HepG2 (cell line): ENCODE measurements at regions not wholly inside any gene's neighbourhood (a gene's known extent, or its start where the extent isn't known, plus 50 kb on each side); places are given as distances from the start of the nearest gene placed in this dataset.

Experiments
- ATAC-seq: fragments of 200-7000 bp; cut with Tn5 transposase; 3 replicates; pipeline ENCODE4 v1.9.1; 2020; ENCODE audit warnings: mild to moderate bottlenecking, moderate library complexity
- BruUV-seq: library from RNA; stranded (reverse); fragments of 400-500 nt; replicated peaks from 2 replicates; lab custom pipeline; 2021; lab: Mats Ljungman, UMichigan
- CTCF ChIA-PET: fragments of 300-600 bp; formaldehyde crosslinking; extraction: SDS; loops from one replicate; lab custom pipeline; 2021; ENCODE audit warnings: low total read pairs, inconsistent platforms, low intra/inter-chr PET ratio; lab: Yijun Ruan, JAX
- POLR2A ChIA-PET: fragments of 350-600 bp; sonication (Branson Sonifier 250); formaldehyde crosslinking; loops from one replicate; lab custom pipeline; 2020; ENCODE audit warnings: antibody characterized with exemption, inconsistent platforms; lab: Yijun Ruan, JAX
- DNase-seq: peaks from one replicate; pipeline ENCODE4 v3.0.0-alpha.2; 2015; ENCODE audit warnings: low spot score
- FAIRE-seq: peaks from 3 replicates; lab custom pipeline; 2011; peaks lifted over from hg19 to GRCh38; lab: Jason Lieb, UNC
- H2AFZ ChIP-seq: one replicate; pipeline ENCODE4 v1.6.1; 2011; ENCODE audit warnings: low read length, inconsistent platforms
- H3K27ac ChIP-seq: fragments of 300-600 bp; 3 replicates; pipeline ENCODE4 v1.8.0; 2011; ENCODE audit warnings: mixed run types, mild to moderate bottlenecking, mixed read lengths, low read length, inconsistent platforms; ENCODE audit not compliant: insufficient read depth; ENCODE audit errors: extremely low read length
- H3K27me3 ChIP-seq, 2 experiments: fragments of 200-600 bp in 1 of 2; 2 replicates in 1 of 2; 3 replicates in 1 of 2; pipeline versions ENCODE4 v1.6.0 to v1.8.0; 2011; ENCODE audit warnings: low read length in 2 of 2, mild to moderate bottlenecking in 2 of 2, moderate library complexity in 2 of 2, inconsistent platforms in 1 of 2; ENCODE audit not compliant: insufficient read depth in 2 of 2, control insufficient read depth in 1 of 2
- H3K36me3 ChIP-seq, 2 experiments: fragments of 200-600 bp in 1 of 2; replicated peaks in 1 of 2; 2 replicates in 1 of 2; 3 replicates in 1 of 2; pipeline versions ENCODE4 v1.5.1 to v1.8.0; 2011; ENCODE audit warnings: low read length in 2 of 2, inconsistent platforms in 1 of 2; ENCODE audit not compliant: insufficient read depth in 2 of 2, control insufficient read depth in 1 of 2
- H3K4me1 ChIP-seq: 2 replicates; pipeline ENCODE4 v1.5.1; 2012; ENCODE audit warnings: low read length, inconsistent platforms; ENCODE audit not compliant: insufficient read depth
- H3K4me2 ChIP-seq: 2 replicates; pipeline ENCODE4 v1.6.0; 2011; ENCODE audit warnings: low read depth, low read length, inconsistent platforms
- H3K4me3 ChIP-seq, 3 experiments: fragments of 200-600 bp in 1 of 3; sonication (generic), shearing (Covaris generic) in 1 of 3; replicated peaks in 1 of 3; 2 replicates each; pipeline ENCODE4 v1.5.1; 2011 to 2016; ENCODE audit warnings: low read length in 3 of 3, inconsistent platforms in 2 of 3, low read depth in 2 of 3, mild to moderate bottlenecking in 2 of 3, control low read depth in 1 of 3, mixed read lengths in 1 of 3; ENCODE audit not compliant: insufficient read depth in 1 of 3
- H3K79me2 ChIP-seq: one replicate; pipeline ENCODE4 v1.6.1; 2011; ENCODE audit warnings: low read length, inconsistent platforms; ENCODE audit not compliant: insufficient read depth
- H3K9ac ChIP-seq: 2 replicates; pipeline ENCODE4 v1.6.0; 2011; ENCODE audit warnings: mild to moderate bottlenecking, low read depth, low read length, inconsistent platforms; ENCODE audit not compliant: insufficient read depth
- H3K9me3 ChIP-seq: 2 replicates; pipeline ENCODE4 v1.5.1; 2012; ENCODE audit warnings: mild to moderate bottlenecking, low read length
- H4K20me1 ChIP-seq: 2 replicates; pipeline ENCODE4 v1.6.0; 2011; ENCODE audit warnings: inconsistent platforms, mild to moderate bottlenecking, low read length, moderate library complexity; ENCODE audit not compliant: insufficient read depth
- HNF1B ChIP-seq: sonication (generic); formaldehyde crosslinking; IDR thresholded peaks from 2 replicates; pipeline ENCODE4 v1.5.1; 2020; ENCODE audit warnings: mild to moderate bottlenecking, moderate library complexity, missing genetic modification reagents
- MAFF ChIP-seq: IDR thresholded peaks from 2 replicates; pipeline ENCODE4 v1.6.1; 2011; ENCODE audit warnings: low read depth, low read length, improper control_type of control experiment
- NFIB ChIP-seq: sonication (generic); formaldehyde crosslinking; IDR thresholded peaks from 2 replicates; pipeline ENCODE4 v1.9.0; 2021; ENCODE audit warnings: missing genetic modification reagents, mild to moderate bottlenecking, borderline replicate concordance
- NFYC ChIP-seq: IDR thresholded peaks from 2 replicates; pipeline ENCODE4 v1.6.1; 2016; ENCODE audit warnings: missing genetic modification reagents, missing compliant biosample characterization
- PAF1 ChIP-seq: IDR thresholded peaks from 2 replicates; pipeline ENCODE4 v1.6.1; 2016; ENCODE audit warnings: missing genetic modification reagents, missing compliant biosample characterization
- POLR2G ChIP-seq: fragments of 200-400 bp; formaldehyde crosslinking; IDR thresholded peaks from 2 replicates; pipeline ENCODE4 v1.6.1; 2018; ENCODE audit warnings: mild to moderate bottlenecking, low read depth, low read length, moderate library complexity
- ZNF143 ChIP-seq: sonication (generic); formaldehyde crosslinking; IDR thresholded peaks from 2 replicates; pipeline ENCODE4 v1.4.0; 2020; ENCODE audit warnings: missing genetic modification reagents
- WGBS: methylation state at CpG from one replicate; pipeline ENCODE4 v1.1.6; 2017; ENCODE audit warnings: low lambda C conversion rate; 5-methylcytosine and 5-hydroxymethylcytosine counted together
- in situ Hi-C: cut with HindIII; loops from 2 replicates; pipeline ENCODE4 v1.10.0; 2017; ENCODE audit warnings: low pct_unique_long_range_greater_than_20kb; ENCODE audit not compliant: extremely low pct_ligation_motif_present
- intact Hi-C: fragments of 100-400 bp; cut with micrococcal nuclease; formaldehyde crosslinking; loops from one replicate; pipeline ENCODE4 v1.10.0; 2022; ENCODE audit not compliant: unreplicated experiment
- TF ChIP-seq, protein P1 (sequence below): sonication (generic); formaldehyde crosslinking; conservative IDR thresholded peaks from 2 replicates; pipeline ENCODE4 v1.5.0; 2020; ENCODE audit warnings: missing genetic modification reagents
- TF ChIP-seq, protein P2 (sequence below): sonication (generic); formaldehyde crosslinking; IDR thresholded peaks from 2 replicates; pipeline ENCODE4 v1.4.0; 2020; ENCODE audit warnings: missing genetic modification reagents

DNA sequence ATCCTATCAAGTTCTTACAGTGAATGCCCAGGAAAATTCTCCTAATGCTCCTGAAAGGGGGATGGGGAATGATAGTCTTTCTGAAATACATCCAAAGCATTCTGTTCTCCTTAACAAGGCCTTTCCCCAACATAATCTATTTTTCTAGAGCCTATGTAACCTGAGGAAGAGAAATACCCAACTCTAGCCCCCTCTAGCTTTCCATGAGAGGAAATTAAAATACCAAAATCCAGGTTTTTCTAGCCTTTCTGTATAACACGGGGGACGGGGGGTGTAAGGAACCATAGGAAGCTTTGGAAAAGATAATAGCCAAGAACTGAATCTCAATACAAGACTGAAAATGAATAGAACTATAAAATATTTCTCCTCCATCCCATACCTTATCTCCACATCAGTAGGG lies 815.9 kb downstream of the SLITRK6 start (continued):
- TF ChIP-seq, protein P1, sequence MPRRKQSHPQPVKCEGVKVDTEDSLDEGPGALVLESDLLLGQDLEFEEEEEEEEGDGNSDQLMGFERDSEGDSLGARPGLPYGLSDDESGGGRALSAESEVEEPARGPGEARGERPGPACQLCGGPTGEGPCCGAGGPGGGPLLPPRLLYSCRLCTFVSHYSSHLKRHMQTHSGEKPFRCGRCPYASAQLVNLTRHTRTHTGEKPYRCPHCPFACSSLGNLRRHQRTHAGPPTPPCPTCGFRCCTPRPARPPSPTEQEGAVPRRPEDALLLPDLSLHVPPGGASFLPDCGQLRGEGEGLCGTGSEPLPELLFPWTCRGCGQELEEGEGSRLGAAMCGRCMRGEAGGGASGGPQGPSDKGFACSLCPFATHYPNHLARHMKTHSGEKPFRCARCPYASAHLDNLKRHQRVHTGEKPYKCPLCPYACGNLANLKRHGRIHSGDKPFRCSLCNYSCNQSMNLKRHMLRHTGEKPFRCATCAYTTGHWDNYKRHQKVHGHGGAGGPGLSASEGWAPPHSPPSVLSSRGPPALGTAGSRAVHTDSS = no peak
- TF ChIP-seq POLR2G = no peak
- TF ChIP-seq, all 625 proteins: peak for 0

DNA sequence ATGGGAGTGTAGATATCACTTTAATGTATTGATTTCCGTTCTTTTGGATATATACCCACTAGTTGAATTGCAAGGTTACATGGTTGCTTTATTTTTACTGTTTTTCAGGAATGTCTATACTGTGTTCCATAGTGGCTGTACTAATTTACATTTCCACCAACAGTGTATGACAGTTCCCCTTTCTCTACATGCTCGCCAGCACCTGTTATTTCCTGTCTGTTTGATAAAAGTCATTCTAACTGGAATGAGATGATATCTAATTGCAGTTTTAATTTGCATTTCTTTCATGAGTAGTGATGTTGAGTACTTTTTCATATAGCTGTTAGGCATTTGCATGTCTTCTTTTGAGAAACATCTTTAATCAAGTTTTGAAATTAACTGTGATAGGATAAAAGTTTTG lies 818.6 kb downstream of the SLITRK6 start:
- ATAC-seq (no peak), FAIRE-seq (no peak), DNase-seq (no peak)
- Histone ChIP-seq H3K9me3 (no peaks in the 10 kb centered on the region), H3K27me3 (no peaks in the 10 kb centered on the region), H3K36me3 (no peaks in the 10 kb centered on the region), H3K27ac (no peak overlapping the region), H3K79me2 (no peaks in the 10 kb centered on the region), H4K20me1 (no peaks in the 10 kb centered on the region)
- intact Hi-C loops (no loop called here), in situ Hi-C loops (no loop called here)
- BruUV-seq = no TSS peak
- WGBS = 3% methylated on average over 2 of the region's 2 CpGs
- CTCF ChIA-PET = no interaction called here
- TF ChIP-seq PAF1 (CRISPR knock-in tag) (no peak), MAFF (no peak), NFYC (CRISPR knock-in tag) (no peak), HNF1B (no peak), ZNF143 (CRISPR knock-in tag) (no peak), NFIB (CRISPR knock-in tag) (no peak)
- TF ChIP-seq, protein P2, sequence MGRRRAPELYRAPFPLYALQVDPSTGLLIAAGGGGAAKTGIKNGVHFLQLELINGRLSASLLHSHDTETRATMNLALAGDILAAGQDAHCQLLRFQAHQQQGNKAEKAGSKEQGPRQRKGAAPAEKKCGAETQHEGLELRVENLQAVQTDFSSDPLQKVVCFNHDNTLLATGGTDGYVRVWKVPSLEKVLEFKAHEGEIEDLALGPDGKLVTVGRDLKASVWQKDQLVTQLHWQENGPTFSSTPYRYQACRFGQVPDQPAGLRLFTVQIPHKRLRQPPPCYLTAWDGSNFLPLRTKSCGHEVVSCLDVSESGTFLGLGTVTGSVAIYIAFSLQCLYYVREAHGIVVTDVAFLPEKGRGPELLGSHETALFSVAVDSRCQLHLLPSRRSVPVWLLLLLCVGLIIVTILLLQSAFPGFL (CRISPR knock-in tag) = no peak
- TF ChIP-seq, all 625 proteins: peak for 0
- Histone ChIP-seq H3K4me3 (no peak overlapping the region), H2AFZ (no peak overlapping the region), H3K4me2 (no peak overlapping the region), H3K4me1 (no peaks in the 10 kb centered on the region), H3K9ac (no peak overlapping the region)
- POLR2A ChIA-PET = no interaction called here
